H1 (cell line): ENCODE measurements at regions not wholly inside any gene's neighbourhood (a gene's known extent, or its start where the extent isn't known, plus 50 kb on each side); places are given as distances from the start of the nearest gene placed in this dataset.

Source experiments
- CTCF ChIA-PET: fragments of 300-600 bp; sonication (Branson Sonifier 250); formaldehyde crosslinking; loops from one replicate; lab custom pipeline; 2021; ENCODE audit not compliant: partially characterized antibody; lab: Charles Lee
- POLR2A ChIA-PET: fragments of 300-600 bp; sonication (Branson Sonifier 250); formaldehyde crosslinking; loops from one replicate; lab custom pipeline; 2021; ENCODE audit warnings: inconsistent platforms; ENCODE audit not compliant: partially characterized antibody; lab: Charles Lee
- DNase-seq, 2 experiments: peaks; one replicate each; pipeline versions ENCODE4 v3.0.0 to v3.0.0-alpha.2; 2010 to 2022; ENCODE audit warnings: low spot score in 2 of 2, low read depth in 1 of 2, mixed read lengths in 1 of 2
- FAIRE-seq: peaks from 2 replicates; lab custom pipeline; 2011; peaks lifted over from hg19 to GRCh38; lab: Jason Lieb, UNC
- H2AFZ ChIP-seq: 2 replicates; pipeline ENCODE4 v1.8.1; 2012; ENCODE audit warnings: low read length, inconsistent platforms
- H2AK5ac ChIP-seq: 2 replicates; pipeline ENCODE4 v1.6.1; 2013; ENCODE audit warnings: low read depth, low read length
- H2BK120ac ChIP-seq: replicated peaks from 2 replicates; pipeline ENCODE3; 2013; ENCODE audit warnings: low read depth, low read length, inconsistent platforms
- H2BK12ac ChIP-seq: 2 replicates; pipeline ENCODE4 v1.6.1; 2013; ENCODE audit warnings: low read depth, low read length
- H2BK15ac ChIP-seq: 2 replicates; pipeline ENCODE4 v1.6.1; 2013; ENCODE audit warnings: low read length
- H2BK20ac ChIP-seq: 2 replicates; pipeline ENCODE4 v1.6.1; 2013; ENCODE audit warnings: low read length
- H2BK5ac ChIP-seq: 2 replicates; pipeline ENCODE4 v1.6.1; 2013; ENCODE audit warnings: low read depth, low read length
- H3K14ac ChIP-seq: 2 replicates; pipeline ENCODE4 v1.6.1; 2013; ENCODE audit warnings: inconsistent platforms; ENCODE audit not compliant: insufficient read length
- H3K18ac ChIP-seq: 2 replicates; pipeline ENCODE4 v1.6.1; 2013; ENCODE audit warnings: low read length; ENCODE audit errors: extremely low read depth
- H3K23ac ChIP-seq: 2 replicates; pipeline ENCODE4 v1.6.1; 2013; ENCODE audit warnings: inconsistent platforms; ENCODE audit not compliant: insufficient read length
- H3K23me2 ChIP-seq: 2 replicates; pipeline ENCODE4 v1.6.1; 2013; ENCODE audit warnings: low read depth, low read length
- H3K27ac ChIP-seq: 2 replicates; pipeline ENCODE4 v1.6.1; 2011; ENCODE audit warnings: low read depth, low read length, inconsistent platforms
- H3K27me3 ChIP-seq, 4 experiments: replicated peaks in 1 of 4; 1 replicate in 1 of 4; 2 replicates in 3 of 4; pipeline versions ENCODE4 v1.6.1 to v1.8.1; 2011 to 2013; ENCODE audit warnings: low read length in 3 of 4, mild to moderate bottlenecking in 3 of 4, inconsistent platforms in 2 of 4, mixed read lengths in 2 of 4, moderate library complexity in 1 of 4; ENCODE audit not compliant: control insufficient read depth in 3 of 4, insufficient read depth in 3 of 4; ENCODE audit errors: extremely low read depth in 1 of 4
- H3K36me3 ChIP-seq, 4 experiments: 2 replicates each; pipeline versions ENCODE4 v1.6.1 to v1.8.1; 2011 to 2013; ENCODE audit warnings: mild to moderate bottlenecking in 4 of 4, low read length in 3 of 4, moderate library complexity in 2 of 4, control low read depth in 1 of 4, inconsistent platforms in 1 of 4; ENCODE audit not compliant: insufficient read depth in 4 of 4, control insufficient read depth in 2 of 4
- H3K4ac ChIP-seq: replicated peaks from 2 replicates; pipeline ENCODE3; 2013; ENCODE audit warnings: low read length, low read depth, mixed read lengths, inconsistent platforms; ENCODE audit not compliant: insufficient read length
- H3K4me1 ChIP-seq, 4 experiments: replicated peaks in 1 of 4; 1 replicate in 1 of 4; 2 replicates in 3 of 4; pipeline versions ENCODE4 v1.6.1 to v1.8.1; 2011 to 2013; ENCODE audit warnings: low read length in 3 of 4, inconsistent platforms in 2 of 4, mixed read lengths in 1 of 4; ENCODE audit not compliant: insufficient read depth in 4 of 4, control insufficient read depth in 3 of 4
- H3K4me2 ChIP-seq, 2 experiments: 2 replicates each; pipeline versions ENCODE4 v1.6.1 to v1.8.1; 2011 to 2013; ENCODE audit warnings: low read depth in 2 of 2, low read length in 2 of 2, control low read depth in 1 of 2, inconsistent platforms in 1 of 2, mild to moderate bottlenecking in 1 of 2; ENCODE audit not compliant: insufficient read depth in 1 of 2
- H3K4me3 ChIP-seq, 4 experiments: fragments of 200-600, 300-600 bp in 1 of 4; sonication (generic), shearing (Covaris generic), sonication (Bioruptor Twin) in 1 of 4; 2 replicates each; pipeline versions ENCODE4 v1.5.1 to v1.8.1; 2011 to 2016; ENCODE audit warnings: low read length in 4 of 4, low read depth in 3 of 4, control low read depth in 2 of 4, inconsistent platforms in 2 of 4, mild to moderate bottlenecking in 2 of 4, mixed read lengths in 1 of 4, moderate library complexity in 1 of 4; ENCODE audit not compliant: insufficient read depth in 2 of 4; ENCODE audit errors: extremely low read depth in 1 of 4
- H3K56ac ChIP-seq: replicated peaks from 2 replicates; pipeline ENCODE3; 2013; ENCODE audit warnings: low read depth, mild to moderate bottlenecking, mixed read lengths, low read length, inconsistent platforms; ENCODE audit not compliant: insufficient read length
- H3K79me1 ChIP-seq: 2 replicates; pipeline ENCODE4 v1.6.1; 2013; ENCODE audit warnings: low read depth, low read length, control low read depth
- H3K79me2 ChIP-seq, 2 experiments: 2 replicates each; pipeline versions ENCODE4 v1.6.1 to v1.8.1; 2012 to 2013; ENCODE audit warnings: low read length in 2 of 2, mild to moderate bottlenecking in 2 of 2, inconsistent platforms in 1 of 2; ENCODE audit not compliant: insufficient read depth in 2 of 2, control insufficient read depth in 1 of 2
- H3K9ac ChIP-seq, 4 experiments: replicated peaks in 1 of 4; 1 replicate in 1 of 4; 2 replicates in 3 of 4; pipeline versions ENCODE4 v1.6.1 to v1.8.1; 2011 to 2013; ENCODE audit warnings: low read depth in 3 of 4, low read length in 3 of 4, control low read depth in 2 of 4, mild to moderate bottlenecking in 2 of 4, moderate library complexity in 2 of 4, inconsistent platforms in 1 of 4; ENCODE audit errors: extremely low read depth in 1 of 4
- H3K9me3 ChIP-seq, 2 experiments: 2 replicates each; pipeline versions ENCODE4 v1.6.1 to v1.8.1; 2012 to 2013; ENCODE audit warnings: mild to moderate bottlenecking in 2 of 2, moderate library complexity in 2 of 2, control low read depth in 1 of 2, inconsistent platforms in 1 of 2, low read depth in 1 of 2, low read length in 1 of 2, mixed read lengths in 1 of 2; ENCODE audit not compliant: insufficient read depth in 2 of 2
- H4K20me1 ChIP-seq, 2 experiments: replicated peaks in 1 of 2; 2 replicates each; pipeline versions ENCODE3 to v1.8.1; 2011 to 2013; ENCODE audit warnings: inconsistent platforms in 2 of 2, low read length in 2 of 2, mild to moderate bottlenecking in 1 of 2; ENCODE audit not compliant: insufficient read depth in 2 of 2, control insufficient read depth in 1 of 2
- H4K5ac ChIP-seq: 2 replicates; pipeline ENCODE4 v1.6.1; 2013; ENCODE audit warnings: low read length, low read depth, mixed read lengths, inconsistent platforms; ENCODE audit not compliant: insufficient read length
- H4K8ac ChIP-seq: 2 replicates; pipeline ENCODE4 v1.8.0; 2013; ENCODE audit warnings: mild to moderate bottlenecking, moderate library complexity, low read length, inconsistent platforms; ENCODE audit not compliant: insufficient read depth; ENCODE audit errors: extremely low read depth
- H4K91ac ChIP-seq: replicated peaks from 2 replicates; pipeline ENCODE3; 2013; ENCODE audit warnings: low read length, mixed read lengths, inconsistent platforms; ENCODE audit not compliant: insufficient read length
- CHD1 ChIP-seq: IDR thresholded peaks from 2 replicates; pipeline ENCODE4 v1.6.1; 2012; ENCODE audit warnings: low read depth, low read length, improper control_type of control experiment
- KDM1A ChIP-seq: fragments of 200-600, 300-600 bp; sonication (generic); IDR thresholded peaks from 2 replicates; pipeline ENCODE4 v1.7.1; 2016; ENCODE audit warnings: mild to moderate bottlenecking, low read length, borderline replicate concordance
- RFX5 ChIP-seq: IDR thresholded peaks from 2 replicates; pipeline ENCODE4 v1.6.1; 2011; ENCODE audit warnings: low read depth, low read length, improper control_type of control experiment, borderline replicate concordance
- RNF2 ChIP-seq: fragments of 200-900, 300-1000 bp; sonication (generic); IDR thresholded peaks from 2 replicates; pipeline ENCODE4 v1.7.1; 2016; ENCODE audit warnings: borderline replicate concordance, low read depth, mild to moderate bottlenecking, antibody characterized with exemption, low read length; ENCODE audit not compliant: poor library complexity, severe bottlenecking; ENCODE audit errors: missing control alignments
- WGBS, 2 experiments: shearing (Covaris generic) in 1 of 2; methylation state at CpG; one replicate each; pipeline versions ENCODE4 v1.1.6 to v1.1.7; 2013 to 2015; ENCODE audit warnings: low lambda C conversion rate in 2 of 2, mixed read lengths in 2 of 2, inconsistent platforms in 1 of 2, low coverage in 1 of 2, missing lambda C conversion rate in 1 of 2; ENCODE audit not compliant: insufficient replicate concordance in 2 of 2, insufficient coverage in 1 of 2, insufficient read length in 1 of 2; ENCODE audit errors: extremely low coverage in 1 of 2, missing lambda C conversion rate in 1 of 2; 5-methylcytosine and 5-hydroxymethylcytosine counted together
- TF ChIP-seq, protein P1 (sequence below), 3 experiments: IDR thresholded peaks; 1 replicate in 2 of 3; 2 replicates in 1 of 3; pipeline versions ENCODE4 v1.5.1 to v1.6.1; 2011; ENCODE audit warnings: low read length in 3 of 3, mild to moderate bottlenecking in 3 of 3, inconsistent platforms in 2 of 3, low read depth in 1 of 3, moderate library complexity in 1 of 3; ENCODE audit not compliant: insufficient read depth in 1 of 3; ENCODE audit errors: control extremely low read depth in 1 of 3
- TF ChIP-seq, protein P2 (sequence below): IDR thresholded peaks from 2 replicates; pipeline ENCODE4 v1.6.1; 2011; ENCODE audit warnings: low read depth, mild to moderate bottlenecking, low read length; ENCODE audit not compliant: insufficient read depth

DNA sequence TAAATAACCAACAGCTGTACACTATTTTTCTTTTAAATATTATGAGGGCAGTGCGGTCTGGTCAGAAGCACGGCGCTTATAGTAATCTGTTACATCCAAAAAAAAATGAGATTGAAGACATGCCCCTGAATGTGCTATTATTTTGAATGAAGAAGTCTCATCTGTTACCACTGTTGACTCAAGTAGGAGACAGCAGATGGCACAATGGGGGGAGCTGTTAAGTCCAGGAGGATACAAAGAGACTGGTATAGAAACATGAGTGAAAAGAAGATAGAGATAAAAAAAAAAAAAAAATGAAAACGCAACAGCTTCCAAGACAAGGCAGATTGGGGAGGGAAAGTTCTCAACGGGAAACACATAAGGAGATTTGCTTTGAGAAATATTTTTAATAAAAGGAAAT is 425.5 kb upstream of the PKDCC start:
- Histone ChIP-seq H3K23me2 (no peaks in the 10 kb centered on the region), H4K5ac (no peak overlapping the region), H2AFZ (no peak overlapping the region), H3K79me2 (no peaks in the 10 kb centered on the region), H3K27me3 (peaks cover 0 to 1% (median 0%) of the 10 kb centered on the region in 4 experiments; a peak in 1 of 7 replicates), H2BK15ac (no peak overlapping the region), H4K8ac (no peak overlapping the region), H3K4me3 (no peak overlapping the region), H2BK120ac (no peak overlapping the region), H3K4me2 (no peak overlapping the region), H3K9me3 (no peaks in the 10 kb centered on the region), H3K9ac (no peak overlapping the region), H2BK5ac (no peak overlapping the region), H3K36me3 (no peaks in the 10 kb centered on the region), H3K14ac (no peak overlapping the region), H3K4ac (no peak overlapping the region), H3K18ac (no peak overlapping the region), H2BK20ac (no peak overlapping the region), H3K27ac (no peak overlapping the region), H3K56ac (no peak overlapping the region), H3K4me1 (no peaks in the 10 kb centered on the region), H3K79me1 (no peaks in the 10 kb centered on the region), H2AK5ac (no peak overlapping the region), H2BK12ac (no peak overlapping the region), H4K91ac (no peak overlapping the region), H4K20me1 (no peaks in the 10 kb centered on the region), H3K23ac (no peak overlapping the region)
- FAIRE-seq (no peak), DNase-seq (no peak)
- POLR2A ChIA-PET, result no interaction called here
- WGBS, 2 experiments, result 93% methylated on average over 5 of the region's 5 CpGs; no CpG with 5 or more reads in 1 of the 2 experiments
- TF ChIP-seq, protein P1, sequence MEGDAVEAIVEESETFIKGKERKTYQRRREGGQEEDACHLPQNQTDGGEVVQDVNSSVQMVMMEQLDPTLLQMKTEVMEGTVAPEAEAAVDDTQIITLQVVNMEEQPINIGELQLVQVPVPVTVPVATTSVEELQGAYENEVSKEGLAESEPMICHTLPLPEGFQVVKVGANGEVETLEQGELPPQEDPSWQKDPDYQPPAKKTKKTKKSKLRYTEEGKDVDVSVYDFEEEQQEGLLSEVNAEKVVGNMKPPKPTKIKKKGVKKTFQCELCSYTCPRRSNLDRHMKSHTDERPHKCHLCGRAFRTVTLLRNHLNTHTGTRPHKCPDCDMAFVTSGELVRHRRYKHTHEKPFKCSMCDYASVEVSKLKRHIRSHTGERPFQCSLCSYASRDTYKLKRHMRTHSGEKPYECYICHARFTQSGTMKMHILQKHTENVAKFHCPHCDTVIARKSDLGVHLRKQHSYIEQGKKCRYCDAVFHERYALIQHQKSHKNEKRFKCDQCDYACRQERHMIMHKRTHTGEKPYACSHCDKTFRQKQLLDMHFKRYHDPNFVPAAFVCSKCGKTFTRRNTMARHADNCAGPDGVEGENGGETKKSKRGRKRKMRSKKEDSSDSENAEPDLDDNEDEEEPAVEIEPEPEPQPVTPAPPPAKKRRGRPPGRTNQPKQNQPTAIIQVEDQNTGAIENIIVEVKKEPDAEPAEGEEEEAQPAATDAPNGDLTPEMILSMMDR (IDR thresholded peaks at IDR 0.05; ENCODE audit: control extremely low read depth in 1 of 3, insufficient read depth in 1 of 3, low read depth in 1 of 3, low read length in 3 of 3), result no peak
- no peak for TF ChIP-seq RFX5
- TF ChIP-seq RNF2, result no peak
- TF ChIP-seq, protein P2, sequence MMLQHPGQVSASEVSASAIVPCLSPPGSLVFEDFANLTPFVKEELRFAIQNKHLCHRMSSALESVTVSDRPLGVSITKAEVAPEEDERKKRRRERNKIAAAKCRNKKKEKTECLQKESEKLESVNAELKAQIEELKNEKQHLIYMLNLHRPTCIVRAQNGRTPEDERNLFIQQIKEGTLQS, result no peak
- no peak for TF ChIP-seq KDM1A
- no peak for TF ChIP-seq CHD1
- CTCF ChIA-PET, result no interaction called here
